ENCODE measurements at regions not wholly inside any gene's neighbourhood (a gene's known extent, or its start where the extent isn't known, plus 50 kb on each side); places are given as distances from the start of the nearest gene placed in this dataset.

- no peak for TF ChIP-seq CTCF (conservative IDR thresholded peaks at IDR 0.05; ENCODE audit: low read depth, low read length)
- no peak overlapping the region for H3K4me3 ChIP-seq (ENCODE audit: low read depth, low read length)
- DNase-seq (ENCODE audit: low read depth): peak; percentile 69
Observed at GRCh38 chr19:28940751-28941500, 272.0 kb downstream of the UQCRFS1 start.

GRCh38 chr19:28939236-28939635 lies 273.7 kb downstream of the UQCRFS1 start:
- DNase-seq (ENCODE audit: low read depth): no peak
- H3K4me3 ChIP-seq (ENCODE audit: low read depth, low read length): no peak overlapping the region
- no peak for TF ChIP-seq CTCF (conservative IDR thresholded peaks at IDR 0.05; ENCODE audit: low read depth, low read length)

GRCh38 chr19:28936001-28936400 lies 276.9 kb downstream of the UQCRFS1 start:
- TF ChIP-seq CTCF (conservative IDR thresholded peaks at IDR 0.05; ENCODE audit: low read depth, low read length): no peak

GRCh38 chr19:28934631-28935030 lies 278.3 kb downstream of the UQCRFS1 start:
- no peak for TF ChIP-seq CTCF (conservative IDR thresholded peaks at IDR 0.05; ENCODE audit: low read depth, low read length)
- DNase-seq (ENCODE audit: low read depth): peak; percentile 10
- no peak overlapping the region for H3K4me3 ChIP-seq (ENCODE audit: low read depth, low read length)

More at GRCh38 chr19:28936001-28936400, 276.9 kb downstream of the UQCRFS1 start:
- H3K4me3 ChIP-seq (ENCODE audit: low read depth, low read length): no peak overlapping the region
- no peak for DNase-seq (ENCODE audit: low read depth)

- DNase-seq (ENCODE audit: low read depth): no peak
- H3K4me3 ChIP-seq (ENCODE audit: low read depth, low read length): no peak overlapping the region
- TF ChIP-seq CTCF (conservative IDR thresholded peaks at IDR 0.05; ENCODE audit: low read depth, low read length): no peak
Observed at GRCh38 chr19:28933039-28933438, 279.9 kb downstream of the UQCRFS1 start.

GRCh38 chr19:28932446-28932845 lies 280.5 kb downstream of the UQCRFS1 start:
- no peak for TF ChIP-seq CTCF (conservative IDR thresholded peaks at IDR 0.05; ENCODE audit: low read depth, low read length)
- H3K4me3 ChIP-seq (ENCODE audit: low read depth, low read length): no peak overlapping the region
- DNase-seq (ENCODE audit: low read depth): no peak

GRCh38 chr19:28929006-28929405 lies 283.9 kb downstream of the UQCRFS1 start:
- peak; percentile 6 for DNase-seq (ENCODE audit: low read depth)
- H3K4me3 ChIP-seq (ENCODE audit: low read depth, low read length): no peak overlapping the region
- TF ChIP-seq CTCF (conservative IDR thresholded peaks at IDR 0.05; ENCODE audit: low read depth, low read length): no peak

All from choroid plexus epithelial cell (primary cell).